Neutrophil (primary cell): ENCODE measurements at regions not wholly inside any gene's neighbourhood (a gene's known extent, or its start where the extent isn't known, plus 50 kb on each side); places are given as distances from the start of the nearest gene placed in this dataset.
A peak's percentile ranks its signal among the peaks of the same experiment; 100 is the strongest.

Experiments used
- H3K27ac ChIP-seq: fragments of 200-600 bp; sonication (generic); 2 replicates; pipeline ENCODE4 v1.5.1; 2016; ENCODE audit warnings: mild to moderate bottlenecking, moderate library complexity
- H3K27me3 ChIP-seq: fragments of 200-600 bp; sonication (generic); 2 replicates; pipeline ENCODE4 v1.6.0; 2016; ENCODE audit warnings: mild to moderate bottlenecking
- H3K36me3 ChIP-seq: fragments of 200-600 bp; sonication (generic); 2 replicates; pipeline ENCODE4 v1.5.1; 2017
- H3K4me1 ChIP-seq, 2 experiments: fragments of 200-600 bp in 1 of 2; sonication (generic) in 1 of 2; 1 replicate in 1 of 2; 2 replicates in 1 of 2; pipeline versions ENCODE4 v1.5.1 to v1.6.1; 2013 to 2016; ENCODE audit warnings: low read depth in 1 of 2, low read length in 1 of 2, mild to moderate bottlenecking in 1 of 2, moderate library complexity in 1 of 2; ENCODE audit not compliant: control insufficient read depth in 1 of 2, insufficient read depth in 1 of 2
- H3K4me3 ChIP-seq, 2 experiments: fragments of 200-600 bp in 1 of 2; sonication (generic) in 1 of 2; 1 replicate in 1 of 2; 2 replicates in 1 of 2; pipeline ENCODE4 v1.5.1; 2013 to 2016; ENCODE audit warnings: low read depth in 1 of 2, low read length in 1 of 2, mild to moderate bottlenecking in 1 of 2, moderate library complexity in 1 of 2
- H3K9me3 ChIP-seq: fragments of 200-600 bp; sonication (generic); 2 replicates; pipeline ENCODE4 v1.5.1; 2016
- TF ChIP-seq, protein P1 (sequence below): fragments of 200-600 bp; sonication (generic); IDR thresholded peaks from 2 replicates; pipeline ENCODE4 v1.5.1; 2016; ENCODE audit warnings: antibody characterized with exemption

DNA sequence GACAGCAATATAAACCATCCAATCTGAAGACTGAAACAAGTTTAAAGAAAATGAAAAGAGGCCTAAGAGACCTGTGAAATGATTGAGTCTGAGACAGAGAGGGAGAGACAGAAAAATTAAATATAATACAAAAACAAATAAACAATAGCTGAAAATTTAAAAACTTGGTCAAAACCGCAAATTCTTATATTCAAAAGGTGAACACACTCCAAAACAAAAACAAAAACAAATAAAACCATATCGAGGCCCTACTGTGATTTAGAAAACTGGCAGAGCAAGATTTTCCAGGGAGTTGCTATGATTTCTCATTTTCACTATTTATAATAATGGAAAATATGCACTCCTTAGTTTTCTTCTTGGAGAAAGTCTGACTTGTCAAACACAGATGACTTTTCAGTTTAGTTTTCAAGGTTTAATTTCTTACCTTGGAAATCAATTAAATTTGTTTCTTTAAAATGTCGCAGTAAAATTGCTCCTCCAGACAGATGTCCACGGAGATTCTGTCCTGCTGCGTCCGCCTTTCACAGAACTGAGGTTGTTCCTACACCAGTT, 1420.3 kb downstream of the UQCRFS1 start:
- TF ChIP-seq, protein P1, sequence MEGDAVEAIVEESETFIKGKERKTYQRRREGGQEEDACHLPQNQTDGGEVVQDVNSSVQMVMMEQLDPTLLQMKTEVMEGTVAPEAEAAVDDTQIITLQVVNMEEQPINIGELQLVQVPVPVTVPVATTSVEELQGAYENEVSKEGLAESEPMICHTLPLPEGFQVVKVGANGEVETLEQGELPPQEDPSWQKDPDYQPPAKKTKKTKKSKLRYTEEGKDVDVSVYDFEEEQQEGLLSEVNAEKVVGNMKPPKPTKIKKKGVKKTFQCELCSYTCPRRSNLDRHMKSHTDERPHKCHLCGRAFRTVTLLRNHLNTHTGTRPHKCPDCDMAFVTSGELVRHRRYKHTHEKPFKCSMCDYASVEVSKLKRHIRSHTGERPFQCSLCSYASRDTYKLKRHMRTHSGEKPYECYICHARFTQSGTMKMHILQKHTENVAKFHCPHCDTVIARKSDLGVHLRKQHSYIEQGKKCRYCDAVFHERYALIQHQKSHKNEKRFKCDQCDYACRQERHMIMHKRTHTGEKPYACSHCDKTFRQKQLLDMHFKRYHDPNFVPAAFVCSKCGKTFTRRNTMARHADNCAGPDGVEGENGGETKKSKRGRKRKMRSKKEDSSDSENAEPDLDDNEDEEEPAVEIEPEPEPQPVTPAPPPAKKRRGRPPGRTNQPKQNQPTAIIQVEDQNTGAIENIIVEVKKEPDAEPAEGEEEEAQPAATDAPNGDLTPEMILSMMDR, result no peak
- Histone ChIP-seq H3K27ac (peak overlapping the region; percentile 72), H3K4me1 (peaks cover 24 to 45% of the 10 kb centered on the region in 2 experiments)

DNA sequence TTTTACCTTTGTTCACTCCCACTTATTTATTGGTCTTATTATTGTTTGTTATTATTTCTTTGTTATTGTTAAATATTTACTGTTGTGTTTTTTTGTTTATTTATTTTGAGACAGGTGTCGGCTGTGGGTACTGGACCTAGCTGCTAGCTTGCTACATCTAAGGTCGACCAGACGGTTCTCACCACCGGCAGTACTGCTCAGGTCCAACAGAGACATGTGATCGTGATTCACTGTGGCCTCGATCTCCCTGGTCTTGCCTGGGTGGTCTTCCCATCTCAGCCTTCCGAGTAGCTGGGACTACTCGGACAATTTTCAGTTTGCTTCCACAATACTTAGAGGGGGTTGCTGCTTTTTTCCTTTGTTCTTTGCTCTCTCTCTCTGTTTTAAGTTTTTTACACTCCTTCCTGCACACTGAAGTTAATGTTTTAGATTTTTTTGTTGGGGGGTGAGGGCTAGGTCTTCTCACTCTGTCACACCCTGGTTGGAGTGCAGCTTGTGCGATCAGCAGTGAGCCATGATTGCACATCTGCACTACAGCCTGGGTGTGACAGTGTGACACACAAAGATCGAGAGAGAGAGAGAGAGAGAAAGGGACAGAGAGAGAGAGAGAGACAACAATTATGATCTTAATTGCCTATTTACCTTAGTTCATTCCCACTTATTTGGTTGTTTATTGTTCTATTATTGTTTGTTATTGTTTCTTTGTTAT, 1432.4 kb downstream of the UQCRFS1 start:
- TF ChIP-seq, protein P1, result no peak
- H3K4me1 ChIP-seq, result peaks cover 28 to 50% of the 10 kb centered on the region in 2 experiments
- no peaks in the 10 kb centered on the region for H3K36me3 ChIP-seq
- no peaks in the 10 kb centered on the region for H3K27me3 ChIP-seq
- H3K9me3 ChIP-seq, result no peaks in the 10 kb centered on the region
- H3K4me3 ChIP-seq, result peak overlapping the region; percentile 39 to 65
- peak overlapping the region; percentile 76 for H3K27ac ChIP-seq

More for the DNA sequence above, 1420.3 kb downstream of the UQCRFS1 start:
- Histone ChIP-seq H3K36me3 (peaks cover under 1% of the 10 kb centered on the region), H3K9me3 (no peaks in the 10 kb centered on the region), H3K27me3 (no peaks in the 10 kb centered on the region), H3K4me3 (peak overlapping the region; percentile 72 to 73)

DNA sequence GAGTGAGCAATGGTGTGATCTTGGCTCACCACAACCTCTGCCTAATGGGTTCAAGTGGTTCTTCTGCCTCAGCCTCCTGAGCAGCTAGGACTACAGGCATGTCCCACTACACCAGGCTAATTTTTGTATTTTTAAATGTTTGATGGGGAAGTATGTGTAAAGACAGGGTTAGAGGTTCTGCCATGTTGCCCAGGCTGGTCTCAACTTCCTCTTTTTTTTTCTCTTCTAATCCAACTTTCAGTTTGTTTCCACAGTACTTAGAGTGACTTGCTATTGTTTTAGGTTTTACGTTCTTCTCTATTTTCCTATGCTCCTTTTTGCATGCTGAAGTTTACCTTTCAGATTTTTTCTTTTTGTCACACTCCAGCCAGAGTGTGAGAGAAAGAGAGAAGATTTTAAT, 1433.0 kb downstream of the UQCRFS1 start:
- TF ChIP-seq, protein P1, result no peak
- H3K27ac ChIP-seq, result peak overlapping the region; percentile 76
- H3K4me3 ChIP-seq, result peak overlapping the region; percentile 39 to 65

DNA sequence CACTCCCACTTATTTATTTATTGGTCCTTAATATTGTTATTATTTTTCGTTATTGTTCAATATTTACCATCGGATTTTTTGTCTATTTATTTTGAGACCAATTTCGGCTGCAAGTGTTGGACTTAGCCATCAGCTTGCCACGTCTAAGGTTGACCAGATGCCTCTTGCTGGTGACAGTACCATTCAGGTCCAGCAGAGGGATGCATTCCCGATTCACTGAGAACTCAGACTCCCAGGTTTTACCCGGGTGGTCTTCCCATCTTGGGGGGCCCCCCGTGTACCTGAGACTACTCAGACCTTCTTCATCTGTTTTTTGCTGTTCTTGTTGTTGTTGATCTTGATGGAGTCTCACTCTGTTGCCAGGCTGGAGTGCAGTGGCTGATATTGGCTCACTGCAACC, 1435.2 kb downstream of the UQCRFS1 start:
- Histone ChIP-seq H3K9me3 (no peaks in the 10 kb centered on the region), H3K4me1 (peaks cover 22 to 42% of the 10 kb centered on the region in 2 experiments), H3K36me3 (no peaks in the 10 kb centered on the region), H3K27ac (no peak overlapping the region), H3K4me3 (no peak overlapping the region), H3K27me3 (no peaks in the 10 kb centered on the region)
- TF ChIP-seq, protein P1, result no peak

More for the DNA sequence above, 1433.0 kb downstream of the UQCRFS1 start:
- no peaks in the 10 kb centered on the region for H3K36me3 ChIP-seq
- H3K9me3 ChIP-seq, result no peaks in the 10 kb centered on the region
- peaks cover 28 to 50% of the 10 kb centered on the region in 2 experiments for H3K4me1 ChIP-seq
- no peaks in the 10 kb centered on the region for H3K27me3 ChIP-seq

DNA sequence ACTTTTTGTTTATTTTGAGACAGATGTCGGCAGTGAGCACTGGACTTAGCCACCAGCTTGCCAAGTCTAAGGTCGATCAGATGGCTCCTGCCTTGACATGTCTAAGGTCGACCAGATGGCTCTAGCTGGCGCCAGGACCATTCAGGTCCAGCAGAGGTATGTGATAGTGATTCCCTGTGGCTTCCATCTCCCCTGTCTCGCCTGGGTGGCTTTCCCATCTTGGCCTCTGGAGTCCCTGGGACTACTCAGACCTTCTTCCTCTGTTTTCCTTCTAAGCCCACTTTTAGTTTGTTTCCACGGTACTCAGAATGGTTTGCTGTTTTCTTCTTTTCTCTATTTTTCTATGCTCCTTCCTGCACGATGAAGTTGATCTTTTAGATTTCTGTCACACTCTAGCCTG, 1435.7 kb downstream of the UQCRFS1 start:
- TF ChIP-seq, protein P1, result no peak
- Histone ChIP-seq H3K36me3 (no peaks in the 10 kb centered on the region), H3K4me3 (no peak overlapping the region), H3K4me1 (peaks cover 22 to 41% of the 10 kb centered on the region in 2 experiments), H3K27ac (no peak overlapping the region), H3K9me3 (no peaks in the 10 kb centered on the region), H3K27me3 (no peaks in the 10 kb centered on the region)
